IMR-90 (cell line): ENCODE measurements at regions not wholly inside any gene's neighbourhood (a gene's known extent, or its start where the extent isn't known, plus 50 kb on each side); places are given as distances from the start of the nearest gene placed in this dataset.

Source experiments
- ATAC-seq: fragments of 200-7000 bp; cut with Tn5 transposase; 2 replicates; pipeline ENCODE4 v1.9.1; 2020; ENCODE audit warnings: low read depth, mild to moderate bottlenecking, moderate library complexity
- BruUV-seq: library from RNA; stranded (reverse); fragments of 400-500 nt; replicated peaks from 2 replicates; lab custom pipeline; 2021; lab: Mats Ljungman, UMichigan
- CTCF ChIA-PET: fragments of 300-600 bp; formaldehyde crosslinking; extraction: SDS; loops from one replicate; lab custom pipeline; 2021; ENCODE audit warnings: antibody characterized with exemption; lab: Yijun Ruan, JAX
- POLR2A ChIA-PET: fragments of 300-600 bp; sonication (Branson Sonifier 250); formaldehyde crosslinking; loops from one replicate; lab custom pipeline; 2022; ENCODE audit warnings: antibody characterized with exemption; ENCODE audit not compliant: unreplicated experiment; lab: Charles Lee
- DNase-seq: peaks from one replicate; pipeline ENCODE4 v3.0.0; 2013
- H2AFZ ChIP-seq: replicated peaks from 2 replicates; pipeline ENCODE3; 2013; ENCODE audit warnings: low read length, mild to moderate bottlenecking; ENCODE audit not compliant: poor library complexity
- H2AK5ac ChIP-seq: 2 replicates; pipeline ENCODE4 v1.6.1; 2013; ENCODE audit warnings: low read depth, low read length, inconsistent platforms
- H2AK9ac ChIP-seq: replicated peaks from 2 replicates; pipeline ENCODE3; 2013; ENCODE audit warnings: mild to moderate bottlenecking, low read depth, low read length, moderate library complexity; ENCODE audit not compliant: poor library complexity
- H2BK120ac ChIP-seq: 2 replicates; pipeline ENCODE4 v1.6.1; 2013; ENCODE audit warnings: low read depth, low read length, inconsistent platforms
- H2BK15ac ChIP-seq: 3 replicates; pipeline ENCODE4 v1.6.1; 2013; ENCODE audit warnings: low read depth, low read length, inconsistent platforms
- H2BK20ac ChIP-seq: 2 replicates; pipeline ENCODE4 v1.6.1; 2013; ENCODE audit warnings: low read depth, mild to moderate bottlenecking, inconsistent platforms, low read length, moderate library complexity
- H2BK5ac ChIP-seq: 2 replicates; pipeline ENCODE4 v1.6.1; 2013; ENCODE audit warnings: mild to moderate bottlenecking, low read depth, low read length, inconsistent platforms; ENCODE audit not compliant: poor library complexity, severe bottlenecking
- H3K14ac ChIP-seq: replicated peaks from 2 replicates; pipeline ENCODE4 v1.6.1; 2013; ENCODE audit warnings: low read depth, low read length, inconsistent platforms
- H3K18ac ChIP-seq: 2 replicates; pipeline ENCODE4 v1.6.1; 2013; ENCODE audit warnings: low read depth, low read length, control low read depth
- H3K23ac ChIP-seq: 2 replicates; pipeline ENCODE4 v1.6.1; 2013; ENCODE audit warnings: low read depth, low read length, inconsistent platforms
- H3K27ac ChIP-seq: 2 replicates; pipeline ENCODE4 v1.5.1; 2013; ENCODE audit warnings: mild to moderate bottlenecking, control low read depth, low read length; ENCODE audit not compliant: insufficient read depth
- H3K27me3 ChIP-seq: 2 replicates; pipeline ENCODE4 v1.6.1; 2013; ENCODE audit warnings: low read length; ENCODE audit not compliant: control insufficient read depth, insufficient read depth
- H3K36me3 ChIP-seq: 2 replicates; pipeline ENCODE4 v1.6.1; 2013; ENCODE audit warnings: low read length, mixed read lengths; ENCODE audit not compliant: control insufficient read depth, insufficient read depth
- H3K4ac ChIP-seq: 2 replicates; pipeline ENCODE4 v1.6.1; 2013; ENCODE audit warnings: low read depth, low read length, inconsistent platforms
- H3K4me1 ChIP-seq: 2 replicates; pipeline ENCODE4 v1.6.1; 2013; ENCODE audit warnings: low read length, mixed read lengths; ENCODE audit not compliant: control insufficient read depth, insufficient read depth
- H3K4me2 ChIP-seq: 2 replicates; pipeline ENCODE4 v1.6.1; 2013; ENCODE audit warnings: low read depth, mild to moderate bottlenecking, control low read depth, low read length, moderate library complexity
- H3K4me3 ChIP-seq: 2 replicates; pipeline ENCODE4 v1.5.1; 2013; ENCODE audit warnings: low read depth, mild to moderate bottlenecking, control low read depth, low read length, moderate library complexity; ENCODE audit not compliant: insufficient read depth
- H3K56ac ChIP-seq: 2 replicates; pipeline ENCODE4 v1.6.1; 2013; ENCODE audit warnings: low read length, inconsistent platforms; ENCODE audit not compliant: insufficient read depth; ENCODE audit errors: extremely low read depth
- H3K79me1 ChIP-seq, 2 experiments: 2 replicates each; pipeline ENCODE4 v1.6.1; 2013; ENCODE audit warnings: low read length in 2 of 2, inconsistent platforms in 1 of 2, low read depth in 1 of 2
- H3K9ac ChIP-seq: 2 replicates; pipeline ENCODE4 v1.6.1; 2013; ENCODE audit warnings: low read depth, low read length, control low read depth
- H3K9me1 ChIP-seq: 2 replicates; pipeline ENCODE4 v1.6.1; 2013; ENCODE audit warnings: low read length, inconsistent platforms; ENCODE audit not compliant: insufficient read depth
- H3K9me3 ChIP-seq: 2 replicates; pipeline ENCODE4 v1.6.1; 2013; ENCODE audit warnings: low read length; ENCODE audit not compliant: control insufficient read depth, insufficient read depth
- H4K20me1 ChIP-seq: 2 replicates; pipeline ENCODE4 v1.6.1; 2013; ENCODE audit warnings: low read length, inconsistent platforms; ENCODE audit not compliant: insufficient read depth
- H4K5ac ChIP-seq: 2 replicates; pipeline ENCODE4 v1.6.1; 2013; ENCODE audit warnings: mild to moderate bottlenecking, low read depth, low read length, control low read depth
- H4K8ac ChIP-seq, 2 experiments: 2 replicates each; pipeline ENCODE4 v1.6.1; 2013; ENCODE audit warnings: low read depth in 2 of 2, low read length in 2 of 2, control low read depth in 1 of 2, inconsistent platforms in 1 of 2
- H4K91ac ChIP-seq: 2 replicates; pipeline ENCODE4 v1.6.1; 2013; ENCODE audit warnings: low read depth, low read length, inconsistent platforms; ENCODE audit not compliant: insufficient read depth
- CEBPB ChIP-seq: IDR thresholded peaks from 2 replicates; pipeline ENCODE4 v1.6.1; 2012; ENCODE audit warnings: low read depth, low read length, improper control_type of control experiment
- CHD1 ChIP-seq: IDR thresholded peaks from 2 replicates; pipeline ENCODE4 v1.6.1; 2012; ENCODE audit warnings: low read depth, low read length, improper control_type of control experiment
- FOS ChIP-seq: fragments of 150-350 bp; IDR thresholded peaks from 2 replicates; pipeline ENCODE4 v1.6.1; 2016; ENCODE audit warnings: low read depth, low read length
- MAZ ChIP-seq: IDR thresholded peaks from 2 replicates; pipeline ENCODE4 v1.6.1; 2012; ENCODE audit warnings: low read depth, mild to moderate bottlenecking, low read length, improper control_type of control experiment, moderate library complexity, borderline replicate concordance
- MXI1 ChIP-seq: IDR thresholded peaks from 2 replicates; pipeline ENCODE4 v1.6.1; 2012; ENCODE audit warnings: low read depth, mild to moderate bottlenecking, low read length, moderate library complexity, borderline replicate concordance
- NFE2L2 ChIP-seq: fragments of 150-350 bp; IDR thresholded peaks from 2 replicates; pipeline ENCODE4 v1.6.1; 2016; ENCODE audit warnings: low read depth, mild to moderate bottlenecking, low read length
- POLR2A ChIP-seq: IDR thresholded peaks from 2 replicates; pipeline ENCODE4 v1.6.1; 2012; ENCODE audit warnings: mild to moderate bottlenecking, low read depth, low read length
- RAD21 ChIP-seq: IDR thresholded peaks from 2 replicates; pipeline ENCODE4 v1.6.1; 2012; ENCODE audit warnings: low read length, improper control_type of control experiment
- RCOR1 ChIP-seq: IDR thresholded peaks from 2 replicates; pipeline ENCODE4 v1.6.1; 2012; ENCODE audit warnings: mild to moderate bottlenecking, low read length, improper control_type of control experiment; ENCODE audit not compliant: insufficient replicate concordance
- RFX5 ChIP-seq: IDR thresholded peaks from 2 replicates; pipeline ENCODE4 v1.8.0; 2012; ENCODE audit warnings: low read depth, mild to moderate bottlenecking, low read length, moderate library complexity
- SMC3 ChIP-seq: fragments of 150-350 bp; IDR thresholded peaks from 2 replicates; pipeline ENCODE4 v1.6.1; 2016; ENCODE audit warnings: low read depth, mild to moderate bottlenecking, antibody characterized with exemption, low read length, moderate library complexity
- dilution Hi-C: fragments of 300-500 bp; cut with HindIII; formaldehyde crosslinking; loops from one replicate; pipeline ENCODE4 v1.14.3; 2018; ENCODE audit warnings: low sequenced_read_pairs; ENCODE audit not compliant: unreplicated experiment
- in situ Hi-C: fragments of 300-500 bp; cut with MboI; formaldehyde crosslinking; loops from 3 replicates; pipeline ENCODE4 v1.14.3; 2019; ENCODE audit warnings: low sequenced_read_pairs, inconsistent platforms, mixed read lengths
- intact Hi-C: fragments of 100-400 bp; cut with micrococcal nuclease; formaldehyde crosslinking; loops from 2 replicates; pipeline ENCODE4 v1.10.0; 2022
- TF ChIP-seq, protein P1 (sequence below): conservative IDR thresholded peaks from 2 replicates; pipeline ENCODE4 v1.5.1; 2012; ENCODE audit warnings: mild to moderate bottlenecking, low read depth, low read length, improper control_type of control experiment
- TF ChIP-seq, protein P2 (sequence below): fragments of 150-350 bp; IDR thresholded peaks from 2 replicates; pipeline ENCODE4 v1.6.1; 2016; ENCODE audit warnings: low read depth, mild to moderate bottlenecking, low read length, moderate library complexity, borderline replicate concordance

DNA sequence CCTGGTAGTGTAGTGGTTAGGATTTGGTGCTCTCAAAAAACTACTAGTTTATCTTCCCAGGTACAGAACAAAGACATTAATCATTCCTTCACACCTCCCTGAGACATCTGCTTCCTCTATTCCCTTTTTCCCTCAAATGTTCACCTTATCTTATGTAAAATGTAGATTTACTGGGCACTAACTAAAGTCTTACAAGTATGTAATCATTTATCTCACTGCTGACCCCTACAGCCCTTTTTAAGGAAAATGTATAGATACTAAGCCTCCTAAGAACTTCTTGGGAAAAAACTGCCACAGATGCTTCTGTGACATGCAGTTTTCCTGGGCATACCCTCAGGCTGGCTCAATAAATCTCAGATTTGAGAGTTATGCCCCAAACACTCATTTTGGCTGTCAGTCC is 50.8 kb upstream of the NEK7 start:
- intact Hi-C loops: no loop called here
- POLR2A ChIA-PET: no interaction called here

More for the DNA sequence above, 50.8 kb upstream of the NEK7 start:
- TF ChIP-seq NFE2L2: no peak
- no peak for TF ChIP-seq CHD1
- TF ChIP-seq SMC3: no peak
- no peak for TF ChIP-seq MAZ
- TF ChIP-seq, protein P1, sequence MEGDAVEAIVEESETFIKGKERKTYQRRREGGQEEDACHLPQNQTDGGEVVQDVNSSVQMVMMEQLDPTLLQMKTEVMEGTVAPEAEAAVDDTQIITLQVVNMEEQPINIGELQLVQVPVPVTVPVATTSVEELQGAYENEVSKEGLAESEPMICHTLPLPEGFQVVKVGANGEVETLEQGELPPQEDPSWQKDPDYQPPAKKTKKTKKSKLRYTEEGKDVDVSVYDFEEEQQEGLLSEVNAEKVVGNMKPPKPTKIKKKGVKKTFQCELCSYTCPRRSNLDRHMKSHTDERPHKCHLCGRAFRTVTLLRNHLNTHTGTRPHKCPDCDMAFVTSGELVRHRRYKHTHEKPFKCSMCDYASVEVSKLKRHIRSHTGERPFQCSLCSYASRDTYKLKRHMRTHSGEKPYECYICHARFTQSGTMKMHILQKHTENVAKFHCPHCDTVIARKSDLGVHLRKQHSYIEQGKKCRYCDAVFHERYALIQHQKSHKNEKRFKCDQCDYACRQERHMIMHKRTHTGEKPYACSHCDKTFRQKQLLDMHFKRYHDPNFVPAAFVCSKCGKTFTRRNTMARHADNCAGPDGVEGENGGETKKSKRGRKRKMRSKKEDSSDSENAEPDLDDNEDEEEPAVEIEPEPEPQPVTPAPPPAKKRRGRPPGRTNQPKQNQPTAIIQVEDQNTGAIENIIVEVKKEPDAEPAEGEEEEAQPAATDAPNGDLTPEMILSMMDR: no peak
- TF ChIP-seq MXI1: no peak
- no peak for TF ChIP-seq FOS
- TF ChIP-seq CEBPB: no peak
- TF ChIP-seq RFX5: no peak
- no peak for TF ChIP-seq RCOR1
- TF ChIP-seq POLR2A: no peak
- no peak for TF ChIP-seq RAD21
- TF ChIP-seq, protein P2, sequence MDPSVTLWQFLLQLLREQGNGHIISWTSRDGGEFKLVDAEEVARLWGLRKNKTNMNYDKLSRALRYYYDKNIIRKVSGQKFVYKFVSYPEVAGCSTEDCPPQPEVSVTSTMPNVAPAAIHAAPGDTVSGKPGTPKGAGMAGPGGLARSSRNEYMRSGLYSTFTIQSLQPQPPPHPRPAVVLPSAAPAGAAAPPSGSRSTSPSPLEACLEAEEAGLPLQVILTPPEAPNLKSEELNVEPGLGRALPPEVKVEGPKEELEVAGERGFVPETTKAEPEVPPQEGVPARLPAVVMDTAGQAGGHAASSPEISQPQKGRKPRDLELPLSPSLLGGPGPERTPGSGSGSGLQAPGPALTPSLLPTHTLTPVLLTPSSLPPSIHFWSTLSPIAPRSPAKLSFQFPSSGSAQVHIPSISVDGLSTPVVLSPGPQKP: no peak
- Histone ChIP-seq H2BK120ac (no peak overlapping the region), H3K9ac (no peak overlapping the region), H3K14ac (no peak overlapping the region), H3K36me3 (no peaks in the 10 kb centered on the region), H2AK5ac (no peak overlapping the region), H3K9me3 (no peaks in the 10 kb centered on the region), H3K18ac (no peak overlapping the region), H2BK5ac (no peak overlapping the region), H4K91ac (no peak overlapping the region), H3K4ac (no peak overlapping the region), H3K23ac (no peak overlapping the region), H3K4me3 (no peak overlapping the region), H3K27ac (no peak overlapping the region), H3K56ac (no peak overlapping the region), H4K8ac (no peak overlapping the region), H3K79me1 (no peaks in the 10 kb centered on the region), H3K4me1 (peaks cover 9% of the 10 kb centered on the region), H2AFZ (no peak overlapping the region), H2BK20ac (no peak overlapping the region), H4K20me1 (no peaks in the 10 kb centered on the region), H3K4me2 (no peak overlapping the region), H2BK15ac (no peak overlapping the region), H3K27me3 (no peaks in the 10 kb centered on the region), H3K9me1 (peaks cover 3% of the 10 kb centered on the region; the same call in 1 of the 2 replicates), H2AK9ac (no peak overlapping the region), H4K5ac (no peak overlapping the region)
- no peak for DNase-seq
- ATAC-seq: no peak
- dilution Hi-C loops (no loop called here), in situ Hi-C loops (loop anchor here (10.0 kb wide), 2 partner anchors 359 to 579 kb away; no protein-coding TSS in a partner anchor)
- CTCF ChIA-PET: no interaction called here
- no TSS peak for BruUV-seq
